ENCODE measurements at regions not wholly inside any gene's neighbourhood (a gene's known extent, or its start where the extent isn't known, plus 50 kb on each side); places are given as distances from the start of the nearest gene placed in this dataset.

DNA sequence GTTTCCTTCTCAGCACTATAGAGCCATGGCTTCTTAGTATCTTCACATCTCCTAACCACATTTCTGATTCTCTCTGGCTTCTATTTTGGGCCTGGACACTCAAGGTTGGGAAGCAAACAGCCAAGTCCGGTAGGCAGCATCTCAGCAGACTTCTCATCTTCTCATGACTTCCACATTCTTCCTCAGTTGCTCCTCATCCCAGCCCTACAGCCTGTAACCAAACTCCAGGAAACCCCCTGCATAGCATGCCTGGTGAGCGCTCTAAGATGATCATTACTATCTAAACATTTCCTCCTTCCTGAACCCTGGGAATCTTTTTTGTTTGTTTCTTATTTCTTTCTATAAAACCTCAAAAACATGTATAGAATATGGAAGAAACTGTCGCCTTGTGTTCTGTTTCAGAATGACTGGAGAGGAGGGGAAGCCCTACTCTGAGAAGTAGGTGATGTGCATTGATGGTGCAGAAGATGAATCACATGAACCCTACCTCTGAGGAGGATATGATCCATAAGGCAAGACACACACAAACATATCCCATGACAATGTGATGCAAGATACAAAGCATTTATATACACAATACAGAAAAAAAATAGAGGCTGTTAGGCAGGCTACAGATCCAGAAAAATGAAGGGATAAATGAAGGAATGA is 219.8 kb upstream of the GYPA start:
- TF ChIP-seq, protein P1, sequence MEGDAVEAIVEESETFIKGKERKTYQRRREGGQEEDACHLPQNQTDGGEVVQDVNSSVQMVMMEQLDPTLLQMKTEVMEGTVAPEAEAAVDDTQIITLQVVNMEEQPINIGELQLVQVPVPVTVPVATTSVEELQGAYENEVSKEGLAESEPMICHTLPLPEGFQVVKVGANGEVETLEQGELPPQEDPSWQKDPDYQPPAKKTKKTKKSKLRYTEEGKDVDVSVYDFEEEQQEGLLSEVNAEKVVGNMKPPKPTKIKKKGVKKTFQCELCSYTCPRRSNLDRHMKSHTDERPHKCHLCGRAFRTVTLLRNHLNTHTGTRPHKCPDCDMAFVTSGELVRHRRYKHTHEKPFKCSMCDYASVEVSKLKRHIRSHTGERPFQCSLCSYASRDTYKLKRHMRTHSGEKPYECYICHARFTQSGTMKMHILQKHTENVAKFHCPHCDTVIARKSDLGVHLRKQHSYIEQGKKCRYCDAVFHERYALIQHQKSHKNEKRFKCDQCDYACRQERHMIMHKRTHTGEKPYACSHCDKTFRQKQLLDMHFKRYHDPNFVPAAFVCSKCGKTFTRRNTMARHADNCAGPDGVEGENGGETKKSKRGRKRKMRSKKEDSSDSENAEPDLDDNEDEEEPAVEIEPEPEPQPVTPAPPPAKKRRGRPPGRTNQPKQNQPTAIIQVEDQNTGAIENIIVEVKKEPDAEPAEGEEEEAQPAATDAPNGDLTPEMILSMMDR (IDR thresholded peaks at IDR 0.05; ENCODE audit: insufficient read depth, missing control alignments): no peak
- FAIRE-seq (no peak), DNase-seq (ENCODE audit: insufficient read length, low spot score) (no peak)

DNA sequence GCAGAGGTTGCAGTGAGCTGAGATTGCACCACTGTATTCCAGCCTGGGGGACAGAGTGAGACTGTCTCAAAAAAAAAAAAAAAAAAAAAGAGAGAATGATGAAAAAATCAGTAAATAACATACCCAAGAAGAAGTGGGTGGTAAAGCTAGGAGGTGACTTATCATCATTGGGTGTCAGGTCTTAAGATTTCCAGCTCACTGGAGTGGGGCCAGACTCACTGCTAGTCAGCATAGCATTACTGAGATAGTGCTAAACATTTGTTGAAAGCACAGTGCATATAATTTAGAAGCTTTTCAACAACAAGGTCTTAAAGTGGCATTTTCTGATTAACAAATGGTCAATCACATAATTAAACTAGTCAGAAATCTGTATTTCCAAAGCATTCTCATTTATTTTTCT is 221.8 kb upstream of the GYPA start:
- DNase-seq (ENCODE audit: insufficient read length, low spot score) (no peak), FAIRE-seq (no peak)
- TF ChIP-seq, protein P1 (IDR thresholded peaks at IDR 0.05; ENCODE audit: insufficient read depth, missing control alignments): no peak

DNA sequence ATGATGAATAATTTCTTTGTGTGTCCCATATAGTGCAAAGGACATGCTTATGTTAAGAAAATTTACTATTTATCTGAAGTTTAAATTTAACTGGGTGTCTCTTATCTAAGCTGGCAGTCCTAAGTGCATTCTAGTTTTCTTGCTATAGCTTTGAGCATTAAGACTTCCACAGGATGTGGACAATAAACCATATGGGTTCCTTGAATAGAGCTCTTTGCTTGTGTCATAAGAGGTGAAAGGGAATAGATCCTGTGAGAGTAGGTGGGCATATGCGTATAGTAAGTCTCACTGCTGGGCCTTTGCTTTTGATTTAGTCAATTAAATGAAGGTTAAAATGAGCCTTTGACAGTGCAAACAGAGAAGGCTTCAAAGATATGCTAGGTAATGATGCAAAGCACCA is 223.4 kb upstream of the GYPA start:
- DNase-seq (ENCODE audit: insufficient read length, low spot score) (no peak), FAIRE-seq (no peak)
- TF ChIP-seq, protein P1 (IDR thresholded peaks at IDR 0.05; ENCODE audit: insufficient read depth, missing control alignments): no peak

DNA sequence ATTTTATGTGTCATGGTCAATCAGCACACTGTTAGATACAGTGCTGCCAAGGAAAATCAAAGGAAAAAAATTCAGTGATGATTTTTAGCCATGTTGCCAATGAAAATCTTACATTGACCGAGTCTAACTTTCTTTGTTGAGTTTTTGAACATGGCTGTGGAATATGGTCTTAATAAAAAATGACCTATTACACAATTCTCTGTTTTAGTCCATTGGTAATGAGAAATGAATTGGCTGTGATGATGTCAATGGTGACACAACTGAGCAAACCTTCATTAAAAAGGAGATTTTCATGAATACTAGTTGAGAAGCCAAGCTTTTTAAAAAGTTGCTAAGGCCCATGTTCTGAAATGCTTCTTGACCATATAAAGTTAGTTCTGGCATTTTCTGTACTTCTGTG is 225.9 kb upstream of the GYPA start:
- FAIRE-seq: no peak
- no peak for DNase-seq (ENCODE audit: insufficient read length, low spot score)
- TF ChIP-seq, protein P1 (IDR thresholded peaks at IDR 0.05; ENCODE audit: insufficient read depth, missing control alignments): no peak

DNA sequence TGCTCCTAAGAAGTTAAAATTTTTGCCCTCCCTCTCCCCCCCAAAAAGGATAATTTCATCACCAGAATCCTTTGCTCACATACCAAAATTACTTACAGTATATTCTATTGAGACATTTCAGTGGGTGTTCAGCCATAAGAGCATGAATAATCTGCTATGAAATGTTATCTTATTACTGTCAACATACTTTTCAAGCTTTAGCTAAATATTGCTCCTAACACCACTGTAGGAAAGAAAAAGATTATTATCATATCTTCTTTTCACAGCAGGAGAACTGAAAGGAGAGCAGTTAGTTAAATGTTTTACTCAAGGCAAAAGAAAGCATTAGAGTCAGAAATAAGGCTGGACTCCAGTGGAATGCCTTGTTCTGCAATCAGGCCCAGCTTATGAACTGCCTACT is 231.0 kb upstream of the GYPA start:
- no peak for DNase-seq (ENCODE audit: insufficient read length, low spot score)
- TF ChIP-seq, protein P1 (IDR thresholded peaks at IDR 0.05; ENCODE audit: insufficient read depth, missing control alignments): no peak
- FAIRE-seq: no peak

DNA sequence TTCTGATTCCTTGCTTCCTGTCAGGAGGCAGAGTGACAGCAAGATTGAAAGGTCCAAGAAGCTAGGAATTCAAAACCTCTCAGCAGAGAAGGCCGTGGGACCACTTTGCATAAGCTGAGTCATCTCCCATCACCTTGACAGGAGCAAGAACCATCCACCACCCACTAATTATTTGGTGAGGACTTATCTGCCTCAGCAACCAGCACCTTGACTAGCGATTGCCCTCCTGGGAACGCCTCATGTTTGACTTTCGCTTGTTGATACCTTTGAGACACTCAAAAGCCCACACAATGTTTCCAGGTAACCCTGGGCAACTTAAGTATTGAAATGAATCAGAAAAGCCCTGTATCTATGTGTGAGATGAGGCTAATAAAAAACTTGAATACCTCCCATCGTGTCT is 233.5 kb upstream of the GYPA start:
- FAIRE-seq: no peak
- no peak for DNase-seq (ENCODE audit: insufficient read length, low spot score)
- TF ChIP-seq, protein P1 (IDR thresholded peaks at IDR 0.05; ENCODE audit: insufficient read depth, missing control alignments): no peak

DNA sequence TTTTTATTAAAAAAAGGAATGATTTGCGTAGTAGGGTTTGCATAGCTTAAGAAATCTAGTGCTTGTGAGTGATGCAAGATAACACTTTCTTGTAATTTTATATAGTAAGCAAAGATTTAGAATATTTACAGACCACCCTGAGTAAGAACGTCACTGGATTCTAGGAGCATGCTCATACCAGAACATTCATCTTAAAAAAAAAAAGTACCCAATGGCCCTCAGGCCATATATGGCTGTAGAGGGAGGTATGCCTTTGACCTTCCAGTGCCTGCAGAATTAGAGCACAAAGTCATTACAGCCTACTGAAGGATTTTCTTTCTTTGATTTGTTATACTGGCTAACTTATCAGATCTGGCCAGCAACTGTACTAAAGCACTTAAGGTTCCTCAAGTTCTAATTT is 236.3 kb upstream of the GYPA start:
- TF ChIP-seq, protein P1 (IDR thresholded peaks at IDR 0.05; ENCODE audit: insufficient read depth, missing control alignments): no peak
- DNase-seq (ENCODE audit: insufficient read length, low spot score) (no peak), FAIRE-seq (no peak)
